HepG2 (cell line): ENCODE measurements at regions not wholly inside any gene's neighbourhood (a gene's known extent, or its start where the extent isn't known, plus 50 kb on each side); places are given as distances from the start of the nearest gene placed in this dataset.

Experiments used
- ATAC-seq: fragments of 200-7000 bp; cut with Tn5 transposase; 3 replicates; pipeline ENCODE4 v1.9.1; 2020; ENCODE audit warnings: mild to moderate bottlenecking, moderate library complexity
- BruUV-seq: library from RNA; stranded (reverse); fragments of 400-500 nt; replicated peaks from 2 replicates; lab custom pipeline; 2021; lab: Mats Ljungman, UMichigan
- CTCF ChIA-PET: fragments of 300-600 bp; formaldehyde crosslinking; extraction: SDS; loops from one replicate; lab custom pipeline; 2021; ENCODE audit warnings: low total read pairs, inconsistent platforms, low intra/inter-chr PET ratio; lab: Yijun Ruan, JAX
- POLR2A ChIA-PET: fragments of 350-600 bp; sonication (Branson Sonifier 250); formaldehyde crosslinking; loops from one replicate; lab custom pipeline; 2020; ENCODE audit warnings: antibody characterized with exemption, inconsistent platforms; lab: Yijun Ruan, JAX
- DNase-seq: peaks from one replicate; pipeline ENCODE4 v3.0.0-alpha.2; 2015; ENCODE audit warnings: low spot score
- FAIRE-seq: peaks from 3 replicates; lab custom pipeline; 2011; peaks lifted over from hg19 to GRCh38; lab: Jason Lieb, UNC
- H2AFZ ChIP-seq: one replicate; pipeline ENCODE4 v1.6.1; 2011; ENCODE audit warnings: low read length, inconsistent platforms
- H3K27ac ChIP-seq: fragments of 300-600 bp; 3 replicates; pipeline ENCODE4 v1.8.0; 2011; ENCODE audit warnings: mixed run types, mild to moderate bottlenecking, mixed read lengths, low read length, inconsistent platforms; ENCODE audit not compliant: insufficient read depth; ENCODE audit errors: extremely low read length
- H3K27me3 ChIP-seq, 2 experiments: fragments of 200-600 bp in 1 of 2; 2 replicates in 1 of 2; 3 replicates in 1 of 2; pipeline versions ENCODE4 v1.6.0 to v1.8.0; 2011; ENCODE audit warnings: low read length in 2 of 2, mild to moderate bottlenecking in 2 of 2, moderate library complexity in 2 of 2, inconsistent platforms in 1 of 2; ENCODE audit not compliant: insufficient read depth in 2 of 2, control insufficient read depth in 1 of 2
- H3K36me3 ChIP-seq, 2 experiments: fragments of 200-600 bp in 1 of 2; replicated peaks in 1 of 2; 2 replicates in 1 of 2; 3 replicates in 1 of 2; pipeline versions ENCODE4 v1.5.1 to v1.8.0; 2011; ENCODE audit warnings: low read length in 2 of 2, inconsistent platforms in 1 of 2; ENCODE audit not compliant: insufficient read depth in 2 of 2, control insufficient read depth in 1 of 2
- H3K4me1 ChIP-seq: 2 replicates; pipeline ENCODE4 v1.5.1; 2012; ENCODE audit warnings: low read length, inconsistent platforms; ENCODE audit not compliant: insufficient read depth
- H3K4me2 ChIP-seq: 2 replicates; pipeline ENCODE4 v1.6.0; 2011; ENCODE audit warnings: low read depth, low read length, inconsistent platforms
- H3K4me3 ChIP-seq, 3 experiments: fragments of 200-600 bp in 1 of 3; sonication (generic), shearing (Covaris generic) in 1 of 3; replicated peaks in 1 of 3; 2 replicates each; pipeline ENCODE4 v1.5.1; 2011 to 2016; ENCODE audit warnings: low read length in 3 of 3, inconsistent platforms in 2 of 3, low read depth in 2 of 3, mild to moderate bottlenecking in 2 of 3, control low read depth in 1 of 3, mixed read lengths in 1 of 3; ENCODE audit not compliant: insufficient read depth in 1 of 3
- H3K79me2 ChIP-seq: one replicate; pipeline ENCODE4 v1.6.1; 2011; ENCODE audit warnings: low read length, inconsistent platforms; ENCODE audit not compliant: insufficient read depth
- H3K9ac ChIP-seq: 2 replicates; pipeline ENCODE4 v1.6.0; 2011; ENCODE audit warnings: mild to moderate bottlenecking, low read depth, low read length, inconsistent platforms; ENCODE audit not compliant: insufficient read depth
- H3K9me3 ChIP-seq: 2 replicates; pipeline ENCODE4 v1.5.1; 2012; ENCODE audit warnings: mild to moderate bottlenecking, low read length
- H4K20me1 ChIP-seq: 2 replicates; pipeline ENCODE4 v1.6.0; 2011; ENCODE audit warnings: inconsistent platforms, mild to moderate bottlenecking, low read length, moderate library complexity; ENCODE audit not compliant: insufficient read depth
- AGO2 ChIP-seq: fragments of 200-400 bp; formaldehyde crosslinking; optimal IDR thresholded peaks from 2 replicates; pipeline ENCODE3; 2017; ENCODE audit warnings: mild to moderate bottlenecking, low read depth, low read length, moderate library complexity
- BRD4 ChIP-seq: sonication (generic); formaldehyde crosslinking; IDR thresholded peaks from 2 replicates; pipeline ENCODE4 v1.4.0; 2020; ENCODE audit warnings: missing genetic modification reagents
- E2F2 ChIP-seq: sonication (generic); formaldehyde crosslinking; IDR thresholded peaks from 2 replicates; pipeline ENCODE4 v1.4.0; 2020; ENCODE audit warnings: missing genetic modification reagents, borderline replicate concordance
- FOXM1 ChIP-seq: sonication (generic); formaldehyde crosslinking; IDR thresholded peaks from 2 replicates; pipeline ENCODE4 v1.5.0; 2020; ENCODE audit warnings: missing genetic modification reagents
- GPBP1L1 ChIP-seq: sonication (generic); formaldehyde crosslinking; IDR thresholded peaks from 2 replicates; pipeline ENCODE4 v1.5.0; 2020; ENCODE audit warnings: mild to moderate bottlenecking, missing genetic modification reagents
- MTA3 ChIP-seq: sonication (generic); formaldehyde crosslinking; IDR thresholded peaks from 2 replicates; pipeline ENCODE4 v1.4.0; 2020; ENCODE audit warnings: missing genetic modification reagents
- NFKB2 ChIP-seq: sonication (generic); formaldehyde crosslinking; IDR thresholded peaks from 2 replicates; pipeline ENCODE4 v1.4.0; 2020; ENCODE audit warnings: missing genetic modification reagents, borderline replicate concordance
- RNF219 ChIP-seq: sonication (generic); formaldehyde crosslinking; IDR thresholded peaks from 2 replicates; pipeline ENCODE4 v1.5.0; 2020; ENCODE audit warnings: mild to moderate bottlenecking, missing genetic modification reagents
- SATB2 ChIP-seq: sonication (generic); formaldehyde crosslinking; IDR thresholded peaks from 2 replicates; pipeline ENCODE4 v1.5.0; 2020; ENCODE audit warnings: missing genetic modification reagents
- ZFP36L1 ChIP-seq: sonication (generic); formaldehyde crosslinking; IDR thresholded peaks from 2 replicates; pipeline ENCODE4 v1.8.0; 2022; ENCODE audit warnings: mild to moderate bottlenecking, missing genetic modification reagents, moderate library complexity
- ZFP41 ChIP-seq: sonication (generic); formaldehyde crosslinking; IDR thresholded peaks from 2 replicates; pipeline ENCODE4 v1.4.0; 2020; ENCODE audit warnings: mild to moderate bottlenecking, missing genetic modification reagents, borderline replicate concordance
- ZNF224 ChIP-seq: sonication (generic); formaldehyde crosslinking; IDR thresholded peaks from 2 replicates; pipeline ENCODE4 v1.5.0; 2020; ENCODE audit warnings: mild to moderate bottlenecking, missing genetic modification reagents
- ZSCAN29 ChIP-seq: sonication (generic); formaldehyde crosslinking; conservative IDR thresholded peaks from 2 replicates; pipeline ENCODE4 v1.4.0; 2020; ENCODE audit warnings: mild to moderate bottlenecking, missing genetic modification reagents
- WGBS: methylation state at CpG from one replicate; pipeline ENCODE4 v1.1.6; 2017; ENCODE audit warnings: low lambda C conversion rate; 5-methylcytosine and 5-hydroxymethylcytosine counted together
- in situ Hi-C: cut with HindIII; loops from 2 replicates; pipeline ENCODE4 v1.10.0; 2017; ENCODE audit warnings: low pct_unique_long_range_greater_than_20kb; ENCODE audit not compliant: extremely low pct_ligation_motif_present
- intact Hi-C: fragments of 100-400 bp; cut with micrococcal nuclease; formaldehyde crosslinking; loops from one replicate; pipeline ENCODE4 v1.10.0; 2022; ENCODE audit not compliant: unreplicated experiment
- TF ChIP-seq, protein P1 (sequence below): sonication (generic); formaldehyde crosslinking; IDR thresholded peaks from 2 replicates; pipeline ENCODE4 v1.4.0; 2020; ENCODE audit warnings: missing genetic modification reagents

GRCh38 chr3:70731046-70731445 is 418.6 kb upstream of the MDFIC2 start:
- Histone ChIP-seq H3K27ac (no peak overlapping the region), H3K27me3 (no peaks in the 10 kb centered on the region; a peak in 1 of 5 replicates), H2AFZ (no peak overlapping the region), H3K79me2 (no peaks in the 10 kb centered on the region), H3K9me3 (no peaks in the 10 kb centered on the region), H3K36me3 (no peaks in the 10 kb centered on the region), H3K4me3 (no peak overlapping the region), H3K4me1 (no peaks in the 10 kb centered on the region), H4K20me1 (no peaks in the 10 kb centered on the region), H3K4me2 (no peak overlapping the region), H3K9ac (no peak overlapping the region)
- in situ Hi-C loops (no loop called here), intact Hi-C loops (no loop called here)
- no TSS peak for BruUV-seq
- ATAC-seq: no peak
- FAIRE-seq: no peak
- TF ChIP-seq ZSCAN29 (CRISPR knock-in tag) (no peak), NFKB2 (no peak), SATB2 (CRISPR knock-in tag) (no peak), ZFP41 (CRISPR knock-in tag) (no peak), AGO2 (no peak)
- DNase-seq: no peak
- ChIA-PET CTCF (no interaction called here), POLR2A (no interaction called here)
- 3% methylated on average over 2 of the region's 2 CpGs for WGBS

- 16% methylated on average over 3 of the region's 3 CpGs for WGBS
- FAIRE-seq (no peak), ATAC-seq (no peak), DNase-seq (no peak)
- POLR2A ChIA-PET: no interaction called here
- Histone ChIP-seq H3K4me3 (no peak overlapping the region), H3K9ac (no peak overlapping the region), H4K20me1 (no peaks in the 10 kb centered on the region), H3K36me3 (no peaks in the 10 kb centered on the region), H2AFZ (no peak overlapping the region), H3K79me2 (no peaks in the 10 kb centered on the region), H3K9me3 (no peaks in the 10 kb centered on the region), H3K4me2 (no peak overlapping the region), H3K27ac (no peak overlapping the region), H3K4me1 (no peaks in the 10 kb centered on the region), H3K27me3 (no peaks in the 10 kb centered on the region; a peak in 1 of 5 replicates)
- no TSS peak for BruUV-seq
- intact Hi-C loops (no loop called here), in situ Hi-C loops (no loop called here)
- CTCF ChIA-PET: no interaction called here
- TF ChIP-seq ZFP36L1 (CRISPR knock-in tag) (no peak), FOXM1 (CRISPR knock-in tag) (no peak), GPBP1L1 (CRISPR knock-in tag) (no peak), BRD4 (CRISPR knock-in tag) (no peak), MTA3 (CRISPR knock-in tag) (no peak), RNF219 (CRISPR knock-in tag) (no peak), ZNF224 (CRISPR knock-in tag) (no peak), E2F2 (CRISPR knock-in tag) (no peak)
- TF ChIP-seq, protein P1, sequence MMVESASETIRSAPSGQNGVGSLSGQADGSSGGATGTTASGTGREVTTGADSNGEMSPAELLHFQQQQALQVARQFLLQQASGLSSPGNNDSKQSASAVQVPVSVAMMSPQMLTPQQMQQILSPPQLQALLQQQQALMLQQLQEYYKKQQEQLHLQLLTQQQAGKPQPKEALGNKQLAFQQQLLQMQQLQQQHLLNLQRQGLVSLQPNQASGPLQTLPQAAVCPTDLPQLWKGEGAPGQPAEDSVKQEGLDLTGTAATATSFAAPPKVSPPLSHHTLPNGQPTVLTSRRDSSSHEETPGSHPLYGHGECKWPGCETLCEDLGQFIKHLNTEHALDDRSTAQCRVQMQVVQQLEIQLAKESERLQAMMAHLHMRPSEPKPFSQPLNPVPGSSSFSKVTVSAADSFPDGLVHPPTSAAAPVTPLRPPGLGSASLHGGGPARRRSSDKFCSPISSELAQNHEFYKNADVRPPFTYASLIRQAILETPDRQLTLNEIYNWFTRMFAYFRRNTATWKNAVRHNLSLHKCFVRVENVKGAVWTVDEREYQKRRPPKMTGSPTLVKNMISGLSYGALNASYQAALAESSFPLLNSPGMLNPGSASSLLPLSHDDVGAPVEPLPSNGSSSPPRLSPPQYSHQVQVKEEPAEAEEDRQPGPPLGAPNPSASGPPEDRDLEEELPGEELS (CRISPR knock-in tag): no peak
Observed at GRCh38 chr3:70729845-70730244, 417.4 kb upstream of the MDFIC2 start.
